Neural progenitor cell (in vitro differentiated cells): ENCODE measurements at regions not wholly inside any gene's neighbourhood (a gene's known extent, or its start where the extent isn't known, plus 50 kb on each side); places are given as distances from the start of the nearest gene placed in this dataset.

Source experiments
- DNase-seq: peaks from one replicate; pipeline ENCODE4 v3.0.0-alpha.2; 2016; ENCODE audit warnings: low spot score
- H2AFZ ChIP-seq: fragments of 200-600 bp; sonication (generic); replicated peaks from 2 replicates; pipeline ENCODE4 v1.6.1; 2016; ENCODE audit warnings: antibody characterized with exemption
- H3F3A ChIP-seq: fragments of 200-600 bp; sonication (generic); 2 replicates; pipeline ENCODE4 v1.6.1; 2016; ENCODE audit warnings: antibody characterized with exemption, low read depth
- H3K27ac ChIP-seq: fragments of 200-600 bp; sonication (generic); 2 replicates; pipeline ENCODE4 v1.5.1; 2016; ENCODE audit warnings: mild to moderate bottlenecking
- H3K27me3 ChIP-seq: fragments of 200-600 bp; sonication (generic); 2 replicates; pipeline ENCODE4 v1.6.1; 2016; ENCODE audit warnings: mild to moderate bottlenecking, moderate library complexity
- H3K36me3 ChIP-seq: fragments of 200-600 bp; sonication (generic); 2 replicates; pipeline ENCODE4 v1.5.1; 2016
- H3K4me1 ChIP-seq: fragments of 200-600 bp; sonication (generic); 2 replicates; pipeline ENCODE4 v1.6.1; 2016; ENCODE audit warnings: mixed run types
- H3K4me2 ChIP-seq: fragments of 200-600 bp; sonication (generic); 2 replicates; pipeline ENCODE4 v1.6.1; 2016
- H3K4me3 ChIP-seq: fragments of 200-600 bp; sonication (generic); 2 replicates; pipeline ENCODE4 v1.5.1; 2016
- H3K79me2 ChIP-seq: fragments of 200-600 bp; sonication (generic); 2 replicates; pipeline ENCODE4 v1.6.1; 2016; ENCODE audit warnings: low read depth
- H3K9ac ChIP-seq: fragments of 200-600 bp; sonication (generic); 2 replicates; pipeline ENCODE4 v1.6.1; 2016
- H3K9me3 ChIP-seq: fragments of 200-600 bp; sonication (generic); 2 replicates; pipeline ENCODE4 v1.5.1; 2016; ENCODE audit warnings: low read depth
- H4K20me1 ChIP-seq: fragments of 200-600 bp; sonication (generic); 2 replicates; pipeline ENCODE4 v1.6.1; 2016; ENCODE audit warnings: low read depth
- H3K27ac Mint-ChIP-seq: 3 replicates; pipeline ENCODE4 v1.8.0; 2021; ENCODE audit warnings: mixed read lengths
- H3K27me3 Mint-ChIP-seq: 2 replicates; pipeline ENCODE4 v1.8.0; 2022; ENCODE audit warnings: low read depth, mild to moderate bottlenecking, inconsistent platforms, moderate library complexity, mixed read lengths; ENCODE audit not compliant: insufficient read depth
- H3K36me3 Mint-ChIP-seq: 3 replicates; pipeline ENCODE4 v1.8.0; 2021; ENCODE audit warnings: mixed read lengths
- H3K4me1 Mint-ChIP-seq: 3 replicates; pipeline ENCODE4 v1.8.0; 2021; ENCODE audit warnings: mixed read lengths
- H3K4me3 Mint-ChIP-seq: 3 replicates; pipeline ENCODE4 v1.8.0; 2021; ENCODE audit warnings: mild to moderate bottlenecking, moderate library complexity, mixed read lengths
- H3K9me3 Mint-ChIP-seq: 3 replicates; pipeline ENCODE4 v1.8.0; 2020; ENCODE audit warnings: mixed read lengths
- EZH2 ChIP-seq: fragments of 200-600 bp; sonication (generic); IDR thresholded peaks from 2 replicates; pipeline ENCODE4 v1.6.1; 2017; ENCODE audit warnings: antibody characterized with exemption, mild to moderate bottlenecking, moderate library complexity
- EZH2phosphoT487 ChIP-seq: fragments of 200-600 bp; sonication (generic); IDR thresholded peaks from 2 replicates; pipeline ENCODE4 v1.6.1; 2017; ENCODE audit warnings: antibody characterized with exemption
- TF ChIP-seq, protein P1 (sequence below): fragments of 200-600 bp; sonication (generic); IDR thresholded peaks from 2 replicates; pipeline ENCODE4 v1.5.1; 2017; ENCODE audit warnings: antibody characterized with exemption, mild to moderate bottlenecking

DNA sequence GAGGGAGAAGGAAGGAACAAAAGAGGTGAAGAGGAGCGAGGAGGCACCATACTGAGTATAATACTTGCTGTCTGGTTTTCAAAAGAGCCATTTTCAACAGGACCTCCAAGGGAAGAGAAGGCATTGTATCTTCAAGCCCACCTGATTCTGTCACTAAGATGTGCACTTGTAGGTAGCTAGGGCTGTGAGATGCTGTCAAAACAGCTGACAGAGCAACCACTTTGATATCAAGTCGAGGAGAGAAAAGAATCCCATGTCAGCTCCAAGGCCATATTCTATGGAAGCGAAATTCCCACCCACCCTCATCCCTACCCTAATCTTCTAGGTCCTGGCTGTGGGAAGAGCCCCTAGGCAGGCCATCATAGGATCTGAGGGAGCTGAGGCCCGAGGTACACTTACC is 70.9 kb upstream of the PRDM11 start:
- Histone ChIP-seq H3K27ac (no peak overlapping the region), H3K9me3 (no peaks in the 10 kb centered on the region), H3K79me2 (no peaks in the 10 kb centered on the region), H3K4me2 (peak overlapping the region; percentile 38), H3K4me3 (no peak overlapping the region), H3F3A (peaks cover 30% of the 10 kb centered on the region), H3K36me3 (no peaks in the 10 kb centered on the region), H3K9ac (no peak overlapping the region), H3K27me3 (no peaks in the 10 kb centered on the region), H3K4me1 (peaks cover 42% of the 10 kb centered on the region), H2AFZ (no peak overlapping the region), H4K20me1 (no peaks in the 10 kb centered on the region)
- H3K27ac Mint-ChIP-seq = no peak overlapping the region
- no peaks in the 10 kb centered on the region for H3K9me3 Mint-ChIP-seq
- H3K27me3 Mint-ChIP-seq = peaks cover 17% of the 10 kb centered on the region
- DNase-seq = no peak
- no peaks in the 10 kb centered on the region for H3K36me3 Mint-ChIP-seq
- H3K4me3 Mint-ChIP-seq = no peak overlapping the region
- H3K4me1 Mint-ChIP-seq = peaks cover 32% of the 10 kb centered on the region
- no peak for TF ChIP-seq EZH2phosphoT487
- no peak for TF ChIP-seq EZH2
- TF ChIP-seq, protein P1, sequence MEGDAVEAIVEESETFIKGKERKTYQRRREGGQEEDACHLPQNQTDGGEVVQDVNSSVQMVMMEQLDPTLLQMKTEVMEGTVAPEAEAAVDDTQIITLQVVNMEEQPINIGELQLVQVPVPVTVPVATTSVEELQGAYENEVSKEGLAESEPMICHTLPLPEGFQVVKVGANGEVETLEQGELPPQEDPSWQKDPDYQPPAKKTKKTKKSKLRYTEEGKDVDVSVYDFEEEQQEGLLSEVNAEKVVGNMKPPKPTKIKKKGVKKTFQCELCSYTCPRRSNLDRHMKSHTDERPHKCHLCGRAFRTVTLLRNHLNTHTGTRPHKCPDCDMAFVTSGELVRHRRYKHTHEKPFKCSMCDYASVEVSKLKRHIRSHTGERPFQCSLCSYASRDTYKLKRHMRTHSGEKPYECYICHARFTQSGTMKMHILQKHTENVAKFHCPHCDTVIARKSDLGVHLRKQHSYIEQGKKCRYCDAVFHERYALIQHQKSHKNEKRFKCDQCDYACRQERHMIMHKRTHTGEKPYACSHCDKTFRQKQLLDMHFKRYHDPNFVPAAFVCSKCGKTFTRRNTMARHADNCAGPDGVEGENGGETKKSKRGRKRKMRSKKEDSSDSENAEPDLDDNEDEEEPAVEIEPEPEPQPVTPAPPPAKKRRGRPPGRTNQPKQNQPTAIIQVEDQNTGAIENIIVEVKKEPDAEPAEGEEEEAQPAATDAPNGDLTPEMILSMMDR = no peak

DNA sequence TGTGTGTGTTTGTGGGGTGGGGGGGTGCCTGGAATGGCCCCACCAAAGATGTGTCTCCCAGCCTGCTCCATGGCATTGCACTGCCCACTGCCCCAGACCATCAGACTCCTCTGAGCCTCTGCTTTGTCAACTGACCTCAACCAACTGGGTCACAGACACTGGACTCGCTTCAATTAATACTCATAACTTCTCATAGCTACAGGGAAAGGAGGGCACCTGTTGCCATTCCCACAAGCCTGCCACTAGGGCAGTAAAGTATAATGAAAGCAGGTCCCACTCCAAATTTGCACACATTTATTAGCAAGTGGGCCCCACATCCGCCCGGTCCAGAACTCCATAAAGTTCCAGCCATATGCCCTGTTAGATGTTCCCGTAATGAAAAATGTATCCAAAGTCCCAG is 70.5 kb upstream of the PRDM11 start:
- no peak overlapping the region for H3K4me2 ChIP-seq
- no peak for DNase-seq
- Mint-ChIP-seq H3K27me3 (peaks cover 17% of the 10 kb centered on the region), H3K36me3 (no peaks in the 10 kb centered on the region), H3K9me3 (no peaks in the 10 kb centered on the region), H3K27ac (no peak overlapping the region), H3K4me3 (no peak overlapping the region), H3K4me1 (peaks cover 32% of the 10 kb centered on the region)
- no peak overlapping the region for H3K27ac ChIP-seq
- H3K9ac ChIP-seq = no peak overlapping the region
- H3K4me3 ChIP-seq = no peak overlapping the region
- peaks cover 30% of the 10 kb centered on the region for H3F3A ChIP-seq
- no peaks in the 10 kb centered on the region for H3K36me3 ChIP-seq
- H4K20me1 ChIP-seq = no peaks in the 10 kb centered on the region
- H3K79me2 ChIP-seq = no peaks in the 10 kb centered on the region
- H3K9me3 ChIP-seq = no peaks in the 10 kb centered on the region
- H3K4me1 ChIP-seq = peaks cover 42% of the 10 kb centered on the region
- no peak overlapping the region for H2AFZ ChIP-seq
- TF ChIP-seq EZH2phosphoT487 (no peak), EZH2 (no peak)
- TF ChIP-seq, protein P1 = no peak
- H3K27me3 ChIP-seq = no peaks in the 10 kb centered on the region

DNA sequence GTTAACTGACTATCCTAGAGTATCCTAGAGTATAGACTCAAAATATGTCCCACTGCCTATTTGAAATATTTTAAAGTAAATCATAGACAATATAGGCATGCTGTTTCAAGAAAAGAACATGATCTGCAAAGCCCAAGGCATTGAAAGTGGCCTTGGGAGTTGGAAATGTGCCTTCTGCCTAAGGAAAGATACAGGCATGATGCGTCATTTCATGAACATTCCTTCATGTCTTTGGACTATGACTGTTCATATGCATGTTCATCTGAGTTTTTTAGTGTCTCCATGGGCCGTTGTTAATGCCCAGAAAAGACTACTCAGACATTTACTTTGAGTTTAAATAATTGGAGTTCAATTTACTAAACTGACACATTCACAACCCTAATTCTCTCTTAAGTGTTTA is 69.7 kb upstream of the PRDM11 start:
- Mint-ChIP-seq H3K9me3 (no peaks in the 10 kb centered on the region), H3K36me3 (no peaks in the 10 kb centered on the region), H3K4me1 (peaks cover 32% of the 10 kb centered on the region), H3K27me3 (peaks cover 19% of the 10 kb centered on the region), H3K27ac (no peak overlapping the region), H3K4me3 (no peak overlapping the region)
- no peak for DNase-seq
- TF ChIP-seq, protein P1 = no peak
- TF ChIP-seq EZH2phosphoT487 = no peak
- no peak for TF ChIP-seq EZH2
- Histone ChIP-seq H3K36me3 (no peaks in the 10 kb centered on the region), H4K20me1 (no peaks in the 10 kb centered on the region), H3K79me2 (no peaks in the 10 kb centered on the region), H3F3A (peaks cover 30% of the 10 kb centered on the region), H3K27ac (no peak overlapping the region), H3K9me3 (no peaks in the 10 kb centered on the region), H2AFZ (no peak overlapping the region), H3K9ac (no peak overlapping the region), H3K4me3 (no peak overlapping the region), H3K4me1 (peaks cover 42% of the 10 kb centered on the region), H3K27me3 (no peaks in the 10 kb centered on the region), H3K4me2 (no peak overlapping the region)
